Neural progenitor cell (in vitro differentiated cells): ENCODE measurements at regions not wholly inside any gene's neighbourhood (a gene's known extent, or its start where the extent isn't known, plus 50 kb on each side); places are given as distances from the start of the nearest gene placed in this dataset.

Experiments used
- DNase-seq: peaks from one replicate; pipeline ENCODE4 v3.0.0-alpha.2; 2016; ENCODE audit warnings: low spot score
- H2AFZ ChIP-seq: fragments of 200-600 bp; sonication (generic); replicated peaks from 2 replicates; pipeline ENCODE4 v1.6.1; 2016; ENCODE audit warnings: antibody characterized with exemption
- H3F3A ChIP-seq: fragments of 200-600 bp; sonication (generic); 2 replicates; pipeline ENCODE4 v1.6.1; 2016; ENCODE audit warnings: antibody characterized with exemption, low read depth
- H3K27ac ChIP-seq: fragments of 200-600 bp; sonication (generic); 2 replicates; pipeline ENCODE4 v1.5.1; 2016; ENCODE audit warnings: mild to moderate bottlenecking
- H3K27me3 ChIP-seq: fragments of 200-600 bp; sonication (generic); 2 replicates; pipeline ENCODE4 v1.6.1; 2016; ENCODE audit warnings: mild to moderate bottlenecking, moderate library complexity
- H3K36me3 ChIP-seq: fragments of 200-600 bp; sonication (generic); 2 replicates; pipeline ENCODE4 v1.5.1; 2016
- H3K4me1 ChIP-seq: fragments of 200-600 bp; sonication (generic); 2 replicates; pipeline ENCODE4 v1.6.1; 2016; ENCODE audit warnings: mixed run types
- H3K4me2 ChIP-seq: fragments of 200-600 bp; sonication (generic); 2 replicates; pipeline ENCODE4 v1.6.1; 2016
- H3K4me3 ChIP-seq: fragments of 200-600 bp; sonication (generic); 2 replicates; pipeline ENCODE4 v1.5.1; 2016
- H3K79me2 ChIP-seq: fragments of 200-600 bp; sonication (generic); 2 replicates; pipeline ENCODE4 v1.6.1; 2016; ENCODE audit warnings: low read depth
- H3K9ac ChIP-seq: fragments of 200-600 bp; sonication (generic); 2 replicates; pipeline ENCODE4 v1.6.1; 2016
- H3K9me3 ChIP-seq: fragments of 200-600 bp; sonication (generic); 2 replicates; pipeline ENCODE4 v1.5.1; 2016; ENCODE audit warnings: low read depth
- H4K20me1 ChIP-seq: fragments of 200-600 bp; sonication (generic); 2 replicates; pipeline ENCODE4 v1.6.1; 2016; ENCODE audit warnings: low read depth
- H3K27ac Mint-ChIP-seq: 3 replicates; pipeline ENCODE4 v1.8.0; 2021; ENCODE audit warnings: mixed read lengths
- H3K27me3 Mint-ChIP-seq: 2 replicates; pipeline ENCODE4 v1.8.0; 2022; ENCODE audit warnings: low read depth, mild to moderate bottlenecking, inconsistent platforms, moderate library complexity, mixed read lengths; ENCODE audit not compliant: insufficient read depth
- H3K36me3 Mint-ChIP-seq: 3 replicates; pipeline ENCODE4 v1.8.0; 2021; ENCODE audit warnings: mixed read lengths
- H3K4me1 Mint-ChIP-seq: 3 replicates; pipeline ENCODE4 v1.8.0; 2021; ENCODE audit warnings: mixed read lengths
- H3K4me3 Mint-ChIP-seq: 3 replicates; pipeline ENCODE4 v1.8.0; 2021; ENCODE audit warnings: mild to moderate bottlenecking, moderate library complexity, mixed read lengths
- H3K9me3 Mint-ChIP-seq: 3 replicates; pipeline ENCODE4 v1.8.0; 2020; ENCODE audit warnings: mixed read lengths
- EZH2 ChIP-seq: fragments of 200-600 bp; sonication (generic); IDR thresholded peaks from 2 replicates; pipeline ENCODE4 v1.6.1; 2017; ENCODE audit warnings: antibody characterized with exemption, mild to moderate bottlenecking, moderate library complexity
- EZH2phosphoT487 ChIP-seq: fragments of 200-600 bp; sonication (generic); IDR thresholded peaks from 2 replicates; pipeline ENCODE4 v1.6.1; 2017; ENCODE audit warnings: antibody characterized with exemption
- TF ChIP-seq, protein P1 (sequence below): fragments of 200-600 bp; sonication (generic); IDR thresholded peaks from 2 replicates; pipeline ENCODE4 v1.5.1; 2017; ENCODE audit warnings: antibody characterized with exemption, mild to moderate bottlenecking

DNA sequence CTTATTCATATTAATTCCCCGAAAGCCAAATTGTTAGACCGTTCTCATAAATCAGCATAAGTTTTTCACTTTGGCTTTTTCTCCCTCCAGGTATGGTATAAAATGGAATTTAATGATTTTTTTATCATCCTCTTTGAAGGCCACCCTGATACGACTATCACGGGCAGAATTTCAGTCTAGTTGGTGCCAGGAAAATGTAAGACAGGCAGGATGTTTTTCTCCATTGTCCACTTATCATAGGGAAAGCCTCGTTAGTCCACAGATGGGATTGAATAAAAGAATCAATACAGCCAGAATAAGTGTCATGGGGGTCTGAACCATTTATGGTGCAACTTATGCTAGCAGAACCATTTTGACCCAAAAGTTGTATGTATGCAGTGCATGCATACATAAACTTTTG lies 566.0 kb upstream of the ARGLU1 start:
- no peak overlapping the region for H3K4me3 ChIP-seq
- H3K9me3 ChIP-seq: no peaks in the 10 kb centered on the region
- peaks cover 8% of the 10 kb centered on the region for H3F3A ChIP-seq
- no peaks in the 10 kb centered on the region for H3K27me3 ChIP-seq
- H3K27ac ChIP-seq: no peak overlapping the region
- H3K9ac ChIP-seq: no peak overlapping the region
- no peak overlapping the region for H2AFZ ChIP-seq
- no peak for DNase-seq
- no peaks in the 10 kb centered on the region for H3K36me3 ChIP-seq
- no peak overlapping the region for H3K4me2 ChIP-seq
- Mint-ChIP-seq H3K4me3 (no peak overlapping the region), H3K9me3 (peaks cover 19% of the 10 kb centered on the region), H3K27ac (no peak overlapping the region), H3K4me1 (peaks cover 14% of the 10 kb centered on the region), H3K27me3 (peaks cover 4% of the 10 kb centered on the region), H3K36me3 (no peaks in the 10 kb centered on the region)
- no peaks in the 10 kb centered on the region for H4K20me1 ChIP-seq
- TF ChIP-seq EZH2 (no peak), EZH2phosphoT487 (no peak)
- TF ChIP-seq, protein P1, sequence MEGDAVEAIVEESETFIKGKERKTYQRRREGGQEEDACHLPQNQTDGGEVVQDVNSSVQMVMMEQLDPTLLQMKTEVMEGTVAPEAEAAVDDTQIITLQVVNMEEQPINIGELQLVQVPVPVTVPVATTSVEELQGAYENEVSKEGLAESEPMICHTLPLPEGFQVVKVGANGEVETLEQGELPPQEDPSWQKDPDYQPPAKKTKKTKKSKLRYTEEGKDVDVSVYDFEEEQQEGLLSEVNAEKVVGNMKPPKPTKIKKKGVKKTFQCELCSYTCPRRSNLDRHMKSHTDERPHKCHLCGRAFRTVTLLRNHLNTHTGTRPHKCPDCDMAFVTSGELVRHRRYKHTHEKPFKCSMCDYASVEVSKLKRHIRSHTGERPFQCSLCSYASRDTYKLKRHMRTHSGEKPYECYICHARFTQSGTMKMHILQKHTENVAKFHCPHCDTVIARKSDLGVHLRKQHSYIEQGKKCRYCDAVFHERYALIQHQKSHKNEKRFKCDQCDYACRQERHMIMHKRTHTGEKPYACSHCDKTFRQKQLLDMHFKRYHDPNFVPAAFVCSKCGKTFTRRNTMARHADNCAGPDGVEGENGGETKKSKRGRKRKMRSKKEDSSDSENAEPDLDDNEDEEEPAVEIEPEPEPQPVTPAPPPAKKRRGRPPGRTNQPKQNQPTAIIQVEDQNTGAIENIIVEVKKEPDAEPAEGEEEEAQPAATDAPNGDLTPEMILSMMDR: no peak
- H3K4me1 ChIP-seq: peaks cover 15% of the 10 kb centered on the region
- H3K79me2 ChIP-seq: no peaks in the 10 kb centered on the region

DNA sequence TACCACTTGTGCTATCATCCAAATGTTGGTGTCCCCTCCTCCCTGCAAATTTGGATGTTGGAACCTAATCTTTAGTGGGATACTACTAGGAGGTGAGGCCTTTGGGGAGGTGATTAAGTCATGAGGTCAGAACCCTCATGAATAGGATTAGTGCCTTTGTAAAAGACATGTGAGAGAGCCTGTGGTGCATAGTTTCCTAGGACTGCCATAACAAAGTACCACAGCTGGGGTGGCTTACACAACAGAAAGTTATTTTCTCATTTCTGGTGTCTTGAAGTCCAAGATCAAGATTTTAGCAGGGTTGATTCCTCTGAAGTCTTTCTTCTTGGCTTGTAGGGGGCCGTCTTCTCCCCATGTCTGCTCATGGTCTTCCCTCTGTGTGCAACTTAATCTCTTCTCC lies 562.6 kb upstream of the ARGLU1 start:
- H3K9me3 Mint-ChIP-seq: peaks cover 39% of the 10 kb centered on the region
- TF ChIP-seq, protein P1: no peak
- H3K36me3 ChIP-seq: no peaks in the 10 kb centered on the region
- H3K27me3 ChIP-seq: no peaks in the 10 kb centered on the region
- H3K4me1 ChIP-seq: peaks cover 19% of the 10 kb centered on the region
- H3F3A ChIP-seq: peaks cover 8% of the 10 kb centered on the region
- H3K27me3 Mint-ChIP-seq: peaks cover 10% of the 10 kb centered on the region
- H3K27ac ChIP-seq: no peak overlapping the region
- H3K27ac Mint-ChIP-seq: peak overlapping the region; percentile 31
- H3K36me3 Mint-ChIP-seq: peaks cover 4% of the 10 kb centered on the region
- H3K9me3 ChIP-seq: no peaks in the 10 kb centered on the region
- peak; percentile 22 for DNase-seq
- H3K79me2 ChIP-seq: no peaks in the 10 kb centered on the region
- H2AFZ ChIP-seq: no peak overlapping the region
- H3K4me1 Mint-ChIP-seq: peaks cover 14% of the 10 kb centered on the region
- no peaks in the 10 kb centered on the region for H4K20me1 ChIP-seq
- no peak overlapping the region for H3K4me2 ChIP-seq
- H3K4me3 ChIP-seq: no peak overlapping the region
- no peak overlapping the region for H3K4me3 Mint-ChIP-seq
- H3K9ac ChIP-seq: no peak overlapping the region

DNA sequence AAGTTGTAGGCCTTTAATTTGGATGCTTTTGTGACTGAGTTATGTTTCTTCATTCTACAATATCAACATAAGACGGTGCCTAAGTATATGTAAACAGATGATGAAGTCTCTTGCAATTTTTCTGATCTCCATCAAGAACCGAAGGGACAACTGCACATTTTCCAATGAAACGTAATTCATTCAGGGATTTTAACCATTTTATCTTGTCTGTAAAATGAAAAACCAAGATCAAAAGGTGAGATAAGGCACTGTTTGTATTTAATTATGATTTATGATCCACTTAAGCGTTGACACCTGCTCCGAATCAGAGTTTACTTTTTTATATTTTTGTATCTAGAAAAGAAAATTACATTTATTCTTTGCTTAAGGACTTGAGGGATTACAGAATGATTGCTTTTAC lies 556.8 kb upstream of the ARGLU1 start:
- no peaks in the 10 kb centered on the region for H3K9me3 ChIP-seq
- no peak overlapping the region for H3K9ac ChIP-seq
- no peaks in the 10 kb centered on the region for H3K27me3 ChIP-seq
- no peak for DNase-seq
- Mint-ChIP-seq H3K27ac (no peak overlapping the region), H3K4me3 (no peak overlapping the region), H3K36me3 (peaks cover 4% of the 10 kb centered on the region), H3K27me3 (peaks cover 10% of the 10 kb centered on the region), H3K4me1 (peaks cover 2% of the 10 kb centered on the region), H3K9me3 (peaks cover 22% of the 10 kb centered on the region)
- no peaks in the 10 kb centered on the region for H3F3A ChIP-seq
- H3K4me1 ChIP-seq: peaks cover 14% of the 10 kb centered on the region
- H3K79me2 ChIP-seq: no peaks in the 10 kb centered on the region
- H3K27ac ChIP-seq: no peak overlapping the region
- H3K4me3 ChIP-seq: no peak overlapping the region
- H3K36me3 ChIP-seq: no peaks in the 10 kb centered on the region
- no peak overlapping the region for H3K4me2 ChIP-seq
- no peaks in the 10 kb centered on the region for H4K20me1 ChIP-seq
- TF ChIP-seq EZH2 (no peak), EZH2phosphoT487 (no peak)
- TF ChIP-seq, protein P1: no peak
- H2AFZ ChIP-seq: no peak overlapping the region
